ENCODE measurements at regions not wholly inside any gene's neighbourhood (a gene's known extent, or its start where the extent isn't known, plus 50 kb on each side); places are given as distances from the start of the nearest gene placed in this dataset.
"Not testable (repeated sequence)": the region's sequence is repeated elsewhere in the genome, so short reads cannot be mapped to it uniquely, and the experiment has no call there.

DNA sequence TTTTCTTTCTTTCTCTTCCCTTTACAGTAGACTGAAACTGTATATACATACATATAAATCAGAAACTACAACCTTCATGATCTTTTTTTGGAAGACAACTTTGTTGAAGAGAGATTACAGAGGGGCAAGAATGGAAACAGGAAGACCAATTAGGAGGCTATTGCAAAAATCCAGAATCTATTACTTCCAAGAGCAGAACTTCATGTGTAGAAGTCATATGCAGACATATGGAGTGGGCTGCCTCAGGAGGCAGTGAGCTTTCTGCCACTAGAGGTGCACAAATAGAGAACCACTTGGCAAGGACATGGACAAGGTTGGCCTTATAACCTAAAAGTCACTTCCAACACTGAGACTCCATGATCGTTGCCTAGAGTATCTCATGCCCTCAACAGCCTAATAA, 157.8 kb upstream of the NR4A3 start:
- Histone ChIP-seq H3K4me2 (ENCODE audit: low read length) (no peak overlapping the region), H3K79me2 (ENCODE audit: insufficient read depth, low read depth, low read length) (no peaks in the 10 kb centered on the region), H3K9me2 (ENCODE audit: insufficient read depth, low read length) (no peaks in the 10 kb centered on the region), H4K20me1 (ENCODE audit: insufficient read depth, low read length) (no peaks in the 10 kb centered on the region), H3K36me3 (ENCODE audit: insufficient read depth, low read length) (no peaks in the 10 kb centered on the region), H3K4me1 (ENCODE audit: insufficient read depth, low read length, poor library complexity, severe bottlenecking) (peaks cover 6% of the 10 kb centered on the region), H3K27ac (ENCODE audit: low read depth, low read length, poor library complexity, severe bottlenecking) (no peak overlapping the region), H3K4me3 (ENCODE audit: low read depth, low read length, poor library complexity, severe bottlenecking) (no peak overlapping the region), H3K9me3 (ENCODE audit: low read length) (no peaks in the 10 kb centered on the region), H2AFZ (ENCODE audit: low read length) (no peak overlapping the region)
- BruUV-seq (replicated peaks): no TSS peak
- intact Hi-C loops (cut with micrococcal nuclease; ENCODE audit: unreplicated experiment): no loop called here
- ChIA-PET POLR2A (no interaction called here), CTCF (ENCODE audit: unreplicated experiment) (no interaction called here)
- TF ChIP-seq, protein P1, sequence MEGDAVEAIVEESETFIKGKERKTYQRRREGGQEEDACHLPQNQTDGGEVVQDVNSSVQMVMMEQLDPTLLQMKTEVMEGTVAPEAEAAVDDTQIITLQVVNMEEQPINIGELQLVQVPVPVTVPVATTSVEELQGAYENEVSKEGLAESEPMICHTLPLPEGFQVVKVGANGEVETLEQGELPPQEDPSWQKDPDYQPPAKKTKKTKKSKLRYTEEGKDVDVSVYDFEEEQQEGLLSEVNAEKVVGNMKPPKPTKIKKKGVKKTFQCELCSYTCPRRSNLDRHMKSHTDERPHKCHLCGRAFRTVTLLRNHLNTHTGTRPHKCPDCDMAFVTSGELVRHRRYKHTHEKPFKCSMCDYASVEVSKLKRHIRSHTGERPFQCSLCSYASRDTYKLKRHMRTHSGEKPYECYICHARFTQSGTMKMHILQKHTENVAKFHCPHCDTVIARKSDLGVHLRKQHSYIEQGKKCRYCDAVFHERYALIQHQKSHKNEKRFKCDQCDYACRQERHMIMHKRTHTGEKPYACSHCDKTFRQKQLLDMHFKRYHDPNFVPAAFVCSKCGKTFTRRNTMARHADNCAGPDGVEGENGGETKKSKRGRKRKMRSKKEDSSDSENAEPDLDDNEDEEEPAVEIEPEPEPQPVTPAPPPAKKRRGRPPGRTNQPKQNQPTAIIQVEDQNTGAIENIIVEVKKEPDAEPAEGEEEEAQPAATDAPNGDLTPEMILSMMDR (conservative IDR thresholded peaks at IDR 0.05; ENCODE audit: low read length): no peak
- no peak for TF ChIP-seq EZH2phosphoT487 (IDR thresholded peaks at IDR 0.05; ENCODE audit: borderline replicate concordance, low read depth, low read length)
- no peak for DNase-seq (ENCODE audit: low spot score)

DNA sequence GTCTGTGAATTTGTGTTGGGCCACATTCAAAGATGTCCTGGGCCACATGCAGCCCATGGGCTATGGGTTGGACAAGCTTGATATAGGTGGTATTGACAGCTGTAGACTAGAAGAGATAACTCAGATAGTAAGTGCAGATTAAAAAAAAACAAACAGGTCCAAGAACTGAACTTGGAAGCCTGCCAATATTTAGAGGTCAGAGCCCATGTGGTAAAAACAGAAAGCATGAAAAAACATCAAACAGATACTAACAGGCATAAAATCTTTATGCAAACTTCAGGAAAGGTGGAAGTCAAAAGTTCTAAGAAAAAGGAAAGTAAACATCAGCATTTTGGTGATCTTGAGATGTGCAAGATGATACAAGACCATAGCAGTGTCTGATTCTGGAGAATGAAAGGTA, 155.1 kb upstream of the NR4A3 start:
- Histone ChIP-seq H4K20me1 (ENCODE audit: insufficient read depth, low read length) (no peaks in the 10 kb centered on the region), H2AFZ (ENCODE audit: low read length) (no peak overlapping the region), H3K4me3 (ENCODE audit: low read depth, low read length, poor library complexity, severe bottlenecking) (no peak overlapping the region), H3K79me2 (ENCODE audit: insufficient read depth, low read depth, low read length) (no peaks in the 10 kb centered on the region), H3K27ac (ENCODE audit: low read depth, low read length, poor library complexity, severe bottlenecking) (no peak overlapping the region), H3K9me3 (ENCODE audit: low read length) (no peaks in the 10 kb centered on the region), H3K9me2 (ENCODE audit: insufficient read depth, low read length) (no peaks in the 10 kb centered on the region), H3K4me2 (ENCODE audit: low read length) (no peak overlapping the region), H3K36me3 (ENCODE audit: insufficient read depth, low read length) (no peaks in the 10 kb centered on the region), H3K4me1 (ENCODE audit: insufficient read depth, low read length, poor library complexity, severe bottlenecking) (no peaks in the 10 kb centered on the region)
- ChIA-PET CTCF (ENCODE audit: unreplicated experiment) (no interaction called here), POLR2A (interaction anchor here (1.1 kb wide), 2 partner anchors 105 to 123 kb away, joined by 3 read pairs; no protein-coding TSS in a partner anchor)
- intact Hi-C loops (cut with micrococcal nuclease; ENCODE audit: unreplicated experiment): no loop called here
- TF ChIP-seq EZH2phosphoT487 (IDR thresholded peaks at IDR 0.05; ENCODE audit: borderline replicate concordance, low read depth, low read length): no peak
- no TSS peak for BruUV-seq (replicated peaks)
- DNase-seq (ENCODE audit: low spot score): peak; percentile 1

DNA sequence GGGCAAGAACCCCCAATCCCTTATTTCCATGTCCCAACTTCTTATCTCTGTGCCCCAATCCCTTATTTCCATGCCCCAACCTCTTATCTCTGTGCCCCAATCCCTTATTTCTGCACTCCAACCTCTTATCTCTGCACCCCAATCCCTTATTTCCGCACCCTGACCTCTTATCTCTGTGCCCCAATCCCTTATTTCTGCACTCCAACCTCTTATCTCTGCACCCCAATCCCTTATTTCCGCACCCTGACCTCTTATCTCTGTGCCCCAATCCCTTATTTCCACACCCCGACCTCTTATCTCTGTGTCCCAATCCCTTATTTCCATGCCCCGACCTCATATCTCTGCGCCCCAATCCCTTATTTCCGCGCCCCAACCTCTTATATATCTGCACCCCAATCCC, 150.8 kb upstream of the NR4A3 start:
- H3K79me2 ChIP-seq (ENCODE audit: insufficient read depth, low read depth, low read length); H2AFZ ChIP-seq (ENCODE audit: low read length); H3K9me2 ChIP-seq (ENCODE audit: insufficient read depth, low read length); H3K4me3 ChIP-seq (ENCODE audit: low read depth, low read length, poor library complexity, severe bottlenecking); CTCF ChIA-PET (ENCODE audit: unreplicated experiment); intact Hi-C loops (cut with micrococcal nuclease; ENCODE audit: unreplicated experiment); BruUV-seq (replicated peaks); H3K36me3 ChIP-seq (ENCODE audit: insufficient read depth, low read length); H4K20me1 ChIP-seq (ENCODE audit: insufficient read depth, low read length); DNase-seq (ENCODE audit: low spot score); H3K4me1 ChIP-seq (ENCODE audit: insufficient read depth, low read length, poor library complexity, severe bottlenecking); H3K9me3 ChIP-seq (ENCODE audit: low read length); H3K27ac ChIP-seq (ENCODE audit: low read depth, low read length, poor library complexity, severe bottlenecking); H3K4me2 ChIP-seq (ENCODE audit: low read length); POLR2A ChIA-PET: not testable (repeated sequence)

DNA sequence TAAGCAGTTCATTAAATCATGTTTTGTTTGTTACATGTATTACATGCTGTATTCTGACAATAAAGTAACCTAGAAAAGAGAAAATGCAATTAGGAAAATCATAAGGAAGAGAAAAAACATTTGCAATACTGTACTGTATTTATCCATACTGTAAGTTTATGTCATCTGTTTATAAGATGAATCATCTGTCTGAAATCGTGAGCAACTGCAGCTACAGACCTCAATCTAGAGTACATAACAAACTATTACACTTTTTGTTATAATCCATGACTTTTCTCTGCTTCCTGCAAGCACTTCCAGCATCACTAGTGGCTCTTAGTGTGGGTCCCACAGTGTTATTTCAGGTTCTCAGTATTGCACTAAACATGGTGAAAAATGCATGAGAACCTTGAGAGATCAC, 144.4 kb upstream of the NR4A3 start:
- BruUV-seq (replicated peaks): no TSS peak
- intact Hi-C loops (cut with micrococcal nuclease; ENCODE audit: unreplicated experiment): no loop called here
- CTCF ChIA-PET (ENCODE audit: unreplicated experiment): no interaction called here
- no peaks in the 10 kb centered on the region for H3K9me2 ChIP-seq (ENCODE audit: insufficient read depth, low read length)
- no peak for TF ChIP-seq EZH2phosphoT487 (IDR thresholded peaks at IDR 0.05; ENCODE audit: borderline replicate concordance, low read depth, low read length)
- TF ChIP-seq, protein P1 (conservative IDR thresholded peaks at IDR 0.05; ENCODE audit: low read length): no peak
- POLR2A ChIA-PET: interaction anchor here (0.7 kb wide), 1 partner anchor 282 kb away, joined by 4 read pairs; no protein-coding TSS in a partner anchor
- no peaks in the 10 kb centered on the region for H3K79me2 ChIP-seq (ENCODE audit: insufficient read depth, low read depth, low read length)
- DNase-seq (ENCODE audit: low spot score): no peak
- H3K4me2 ChIP-seq (ENCODE audit: low read length): no peak overlapping the region
- no peaks in the 10 kb centered on the region for H3K9me3 ChIP-seq (ENCODE audit: low read length)
- H3K4me3 ChIP-seq (ENCODE audit: low read depth, low read length, poor library complexity, severe bottlenecking): no peak overlapping the region
- H3K36me3 ChIP-seq (ENCODE audit: insufficient read depth, low read length): no peaks in the 10 kb centered on the region
- H4K20me1 ChIP-seq (ENCODE audit: insufficient read depth, low read length): no peaks in the 10 kb centered on the region
- H3K27ac ChIP-seq (ENCODE audit: low read depth, low read length, poor library complexity, severe bottlenecking): no peak overlapping the region
- no peaks in the 10 kb centered on the region for H3K4me1 ChIP-seq (ENCODE audit: insufficient read depth, low read length, poor library complexity, severe bottlenecking)
- no peak overlapping the region for H2AFZ ChIP-seq (ENCODE audit: low read length)
